GM21737 (cell line): ENCODE measurements at regions not wholly inside any gene's neighbourhood (a gene's known extent, or its start where the extent isn't known, plus 50 kb on each side); places are given as distances from the start of the nearest gene placed in this dataset.

Source experiments
- ATAC-seq: cut with Tn5 transposase; IDR thresholded peaks from one replicate; pipeline ENCODE4 v1.9.1; 2021; ENCODE audit warnings: mild to moderate bottlenecking, moderate library complexity; ENCODE audit not compliant: unreplicated experiment

DNA sequence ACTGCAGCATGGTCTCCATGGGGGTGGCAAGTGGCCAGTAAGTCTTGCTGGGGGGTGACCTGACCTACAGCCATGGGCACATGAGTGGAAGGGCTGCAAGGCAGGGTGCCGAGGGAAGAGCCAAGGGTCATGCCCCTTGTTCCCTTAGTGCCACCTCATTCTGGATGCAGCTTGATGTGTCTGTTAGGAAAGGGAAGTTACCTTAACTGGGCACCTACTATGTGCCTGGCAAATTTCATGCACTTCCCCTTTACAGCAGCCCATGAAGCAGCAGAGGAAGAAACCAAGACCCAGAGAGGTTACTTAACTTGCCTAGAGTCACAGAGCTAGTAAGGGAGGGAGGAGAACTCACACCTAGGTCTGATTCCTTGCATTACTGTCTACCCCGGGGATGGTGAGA is 174.0 kb downstream of the MRPL14 start:
- no peak for ATAC-seq

GRCh38 chr6:43952746-43953145 is 174.5 kb downstream of the MRPL14 start:
- ATAC-seq, result no peak

DNA sequence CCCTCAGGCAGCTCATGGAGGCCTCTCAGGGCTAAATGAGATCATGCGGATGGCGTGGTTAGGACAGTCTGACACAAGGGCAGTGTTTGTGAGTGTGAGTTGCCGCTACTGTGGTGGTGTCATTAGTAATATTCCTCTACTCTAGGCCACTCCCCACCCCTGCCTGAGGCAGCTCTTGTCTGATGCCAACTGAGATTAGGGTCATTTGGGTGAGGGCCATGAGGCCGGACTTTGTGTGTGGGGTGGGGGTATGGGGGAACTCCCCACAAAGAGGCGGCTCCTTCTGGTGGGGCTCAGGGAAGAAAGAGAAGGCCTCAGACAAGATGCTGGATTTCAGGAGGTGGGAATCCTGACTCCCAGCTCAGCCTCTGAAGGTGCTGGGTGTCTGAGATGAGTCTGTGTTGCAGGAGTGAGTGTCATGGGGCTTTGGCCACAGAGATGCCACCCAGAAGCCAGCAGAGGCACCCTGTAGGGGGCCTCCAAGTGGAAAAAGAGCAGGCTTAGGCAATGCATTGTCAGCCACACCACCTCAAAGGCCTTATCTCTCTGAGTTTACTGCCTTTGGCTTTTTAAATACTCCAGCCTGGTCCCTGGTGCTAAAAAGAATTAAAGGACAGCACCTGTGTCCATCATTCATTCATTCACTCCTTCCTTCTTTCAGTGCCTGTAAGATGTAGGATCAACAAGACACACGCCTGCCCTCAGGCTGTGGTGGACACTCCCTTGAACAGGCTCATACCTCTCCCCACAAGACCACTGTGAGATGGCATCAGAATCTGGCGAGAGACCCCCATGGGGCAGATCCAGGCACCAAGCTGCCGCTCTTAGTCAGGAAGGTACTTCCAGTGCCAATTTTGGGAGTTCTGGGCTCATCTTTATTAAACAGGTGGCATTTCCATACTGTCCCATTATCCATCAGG is 175.2 kb downstream of the MRPL14 start:
- no peak for ATAC-seq

GRCh38 chr6:43951063-43951755 is 176.0 kb downstream of the MRPL14 start:
- ATAC-seq, result no peak

GRCh38 chr6:43950731-43951062 is 176.6 kb downstream of the MRPL14 start:
- ATAC-seq, result no peak

DNA sequence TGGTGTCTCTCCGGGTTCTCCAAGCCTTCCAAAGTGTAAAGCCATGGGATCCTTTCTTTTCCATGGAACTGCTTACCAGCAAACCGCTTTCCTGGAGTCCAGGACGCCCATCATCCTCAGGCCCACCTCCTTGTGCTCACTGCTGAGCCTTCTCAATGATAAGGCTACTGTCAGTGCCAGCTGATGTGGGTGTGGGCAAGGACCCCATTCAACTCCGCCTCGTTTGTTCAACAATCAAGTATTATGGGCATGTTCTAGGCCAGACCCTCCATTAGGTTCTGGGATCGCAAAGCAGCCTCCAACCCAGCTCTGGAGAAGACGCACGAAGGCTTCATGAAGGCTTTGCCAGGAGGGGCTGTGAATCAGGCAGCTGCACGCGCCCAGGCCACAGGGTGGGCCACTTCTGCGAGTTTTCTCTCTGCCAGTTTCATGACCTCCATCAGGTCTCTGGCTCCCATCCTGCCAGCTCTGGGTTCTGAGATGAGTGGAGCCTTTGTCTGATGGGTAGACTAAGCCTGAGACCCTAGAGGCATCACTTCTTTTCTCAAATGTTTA is 177.1 kb downstream of the MRPL14 start:
- ATAC-seq, result no peak

DNA sequence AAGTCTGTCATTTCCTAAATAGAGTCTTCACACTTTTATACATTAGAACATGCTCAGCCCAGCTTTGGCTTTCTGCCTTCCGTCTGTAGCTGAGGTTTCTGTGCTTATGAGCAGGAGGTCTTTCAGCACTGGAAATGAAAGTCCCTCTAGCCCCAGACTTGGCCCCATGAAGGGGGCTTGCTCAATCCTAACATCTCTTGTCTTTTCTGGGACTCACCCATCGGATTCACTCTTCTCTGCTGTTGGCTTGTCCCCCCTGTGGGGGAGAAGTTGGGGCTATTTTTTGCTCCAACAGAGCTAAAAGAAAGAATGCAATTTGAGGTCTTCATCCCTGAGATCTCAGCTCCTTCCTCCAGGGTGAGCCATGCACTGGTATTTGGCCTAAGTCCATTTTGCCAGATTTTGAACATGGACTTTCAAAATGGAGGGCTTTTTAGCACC is 177.7 kb downstream of the MRPL14 start:
- no peak for ATAC-seq

DNA sequence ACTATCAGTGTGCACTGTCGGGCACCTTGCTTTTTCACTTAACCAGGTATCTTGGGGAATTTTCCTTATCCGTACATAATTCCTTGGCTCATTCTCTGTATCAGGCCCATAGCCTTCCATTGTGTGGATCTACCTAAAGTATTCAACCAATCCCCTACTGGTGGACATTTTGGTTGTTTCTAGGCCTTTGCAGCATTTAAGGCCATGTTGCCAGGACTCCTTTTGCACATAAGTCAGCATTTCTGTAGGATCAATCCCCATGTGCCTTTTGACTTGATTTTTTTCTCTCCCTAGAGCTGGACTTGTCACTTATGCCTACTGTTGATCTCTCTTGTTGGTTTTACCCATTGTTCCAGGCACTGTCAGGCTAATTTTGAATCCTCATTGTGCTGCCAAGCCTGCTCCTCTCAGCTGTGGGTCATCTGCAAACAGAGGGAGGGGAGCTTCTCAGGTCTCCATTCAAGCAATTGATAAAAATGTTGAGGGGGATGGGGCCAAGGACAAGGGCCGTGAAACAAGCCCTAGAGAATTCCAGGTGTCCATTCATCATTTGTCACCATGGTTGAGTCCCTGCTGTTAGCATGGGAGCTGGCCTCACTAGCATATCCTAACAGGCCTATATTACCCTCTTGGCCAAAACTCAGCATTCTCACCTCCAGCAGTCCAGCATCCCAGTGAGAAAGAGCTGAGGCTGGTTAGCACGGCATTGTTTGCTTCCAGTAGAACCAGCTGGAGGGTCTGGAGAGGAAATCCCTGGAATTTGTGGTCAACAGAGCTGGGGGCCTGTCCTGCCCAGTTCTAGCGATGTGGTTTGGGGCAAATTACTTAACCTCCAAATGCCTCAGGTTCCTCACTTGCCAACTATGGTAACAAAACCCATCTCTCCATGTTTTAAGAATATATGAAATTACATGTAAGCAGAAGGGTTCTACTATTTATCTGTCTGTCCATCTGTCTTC is 178.4 kb downstream of the MRPL14 start:
- ATAC-seq, result no peak

- no peak for ATAC-seq
Measured at GRCh38 chr6:43947860-43948259, 177.8 kb downstream of the VEGFA start.

- ATAC-seq, result no peak
Measured at GRCh38 chr6:43946641-43947363, 176.8 kb downstream of the VEGFA start.

DNA sequence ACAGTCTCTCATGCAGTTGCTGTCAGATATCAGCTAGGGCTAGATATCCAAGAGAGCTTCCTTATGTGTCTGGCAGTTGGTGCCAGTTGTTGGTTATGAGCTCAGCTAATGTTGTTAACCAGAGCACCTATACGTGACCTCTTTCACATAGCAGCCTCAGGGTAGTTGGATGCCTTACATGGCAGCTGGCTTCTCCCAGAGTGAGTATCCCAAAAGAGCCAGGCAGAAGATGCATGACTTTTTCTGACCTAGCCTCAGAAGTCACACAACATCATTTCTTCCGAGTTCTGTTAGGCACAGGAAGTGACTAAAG is 175.7 kb downstream of the VEGFA start:
- no peak for ATAC-seq

DNA sequence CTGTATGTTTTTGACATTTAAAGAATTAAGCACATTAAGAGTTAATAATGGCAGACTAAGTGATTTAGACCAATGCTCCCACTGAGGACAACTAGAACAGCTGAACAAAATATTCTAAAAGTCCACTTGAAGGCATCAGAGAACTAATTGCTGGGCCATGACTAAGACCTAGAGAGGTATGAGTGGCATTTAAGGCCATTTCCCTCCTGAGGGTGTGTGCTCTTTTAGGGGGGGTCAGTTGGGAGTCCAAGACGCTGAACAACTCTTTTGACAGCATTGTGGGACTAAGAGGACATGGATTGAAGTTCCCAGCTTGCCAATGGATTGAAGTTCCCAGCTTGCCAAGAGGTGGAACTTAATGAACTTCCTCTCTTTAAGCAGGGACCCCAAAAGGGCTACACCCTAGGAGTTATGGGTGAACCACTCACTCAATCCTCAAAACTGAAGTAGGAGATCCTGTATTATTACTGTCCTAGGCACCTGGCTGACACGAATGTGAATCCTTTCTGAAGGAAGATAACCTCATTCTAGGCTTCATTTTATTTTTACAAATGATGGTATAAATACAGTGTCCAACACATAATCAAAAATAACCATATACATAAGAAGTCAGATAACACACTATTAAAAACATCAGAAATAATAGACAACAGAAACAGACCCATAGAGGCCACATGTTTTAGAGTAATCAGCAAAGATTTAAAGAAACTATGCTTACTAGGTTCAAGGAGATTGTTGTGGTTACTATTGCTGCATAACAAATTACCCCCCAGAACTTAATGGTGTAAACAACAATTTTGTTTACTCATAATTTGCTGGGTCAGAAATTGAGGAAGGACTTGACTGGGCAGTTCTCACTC is 175.1 kb downstream of the VEGFA start:
- no peak for ATAC-seq

DNA sequence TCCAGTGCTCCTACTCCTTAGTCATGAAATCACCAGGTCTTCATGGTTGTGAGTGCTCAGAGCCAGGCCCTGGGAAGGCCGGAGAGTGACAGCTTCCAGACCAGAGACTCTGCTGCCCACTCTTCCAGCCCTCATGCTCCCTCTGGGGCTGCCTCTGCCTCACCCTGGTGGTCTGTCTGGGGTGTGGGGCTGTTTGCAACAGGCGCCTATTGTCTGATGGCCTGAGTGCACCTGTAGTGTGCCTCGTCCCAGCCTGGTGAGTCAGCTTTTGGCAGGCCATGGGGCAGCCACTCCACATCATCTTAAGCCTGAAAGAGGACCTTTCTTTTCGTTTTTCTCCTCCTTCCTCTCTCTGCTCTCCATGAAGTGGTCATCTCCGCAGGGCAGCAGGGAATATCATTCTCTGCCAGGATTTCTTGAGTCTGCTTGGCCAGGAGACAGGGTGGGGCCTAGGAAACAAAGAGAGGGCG is 173.8 kb downstream of the VEGFA start:
- no peak for ATAC-seq

DNA sequence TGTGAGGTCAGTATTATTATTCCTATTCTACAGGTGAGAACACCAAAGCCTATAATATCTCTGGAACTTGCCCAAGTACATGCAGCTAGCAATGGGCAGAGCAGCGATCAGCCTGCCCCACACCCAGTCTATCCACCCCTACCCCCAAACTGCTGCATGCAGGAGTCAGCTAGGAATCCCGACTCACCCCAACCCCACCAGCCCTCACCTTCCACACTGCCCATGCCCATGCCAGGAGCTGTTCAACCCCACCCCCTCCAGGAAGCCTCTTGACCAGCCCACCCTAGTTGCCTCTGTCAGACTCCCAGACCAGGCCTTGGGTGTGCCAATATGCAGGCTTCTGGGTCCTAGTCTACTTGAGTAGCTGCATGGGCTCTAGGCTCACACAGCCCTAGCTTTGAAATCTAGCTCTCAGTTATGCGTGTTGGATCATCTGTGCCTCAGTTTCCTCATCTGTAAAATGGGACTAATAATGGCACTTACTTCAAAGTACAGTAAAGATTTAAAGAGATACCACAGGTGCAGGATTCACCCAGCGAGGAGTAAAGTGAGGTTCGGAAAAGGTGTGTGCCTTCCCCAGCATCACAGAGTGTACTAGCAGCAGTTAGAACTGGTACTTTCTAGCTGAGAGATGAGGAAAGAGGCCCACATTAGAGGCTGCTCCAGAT is 173.2 kb downstream of the VEGFA start:
- no peak for ATAC-seq

DNA sequence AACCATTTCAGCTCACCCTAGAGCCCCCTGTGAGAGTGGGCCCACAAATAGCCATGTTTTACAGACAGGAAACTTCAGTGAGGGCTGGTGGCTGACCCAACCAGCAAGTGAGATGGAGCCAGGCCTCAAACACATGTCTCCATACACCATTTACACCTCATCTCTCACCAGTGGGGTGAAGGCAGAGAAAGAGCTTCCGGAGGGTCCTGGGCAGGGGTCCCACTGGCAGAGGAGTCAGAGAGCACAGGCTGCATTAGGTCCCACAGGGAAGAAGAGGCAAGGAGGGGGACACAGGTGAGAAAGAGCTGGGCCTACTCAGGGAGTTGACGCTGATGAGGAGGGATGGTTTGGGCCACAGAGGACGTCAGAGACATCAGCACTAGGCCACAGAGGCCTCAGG is 172.6 kb downstream of the VEGFA start:
- ATAC-seq, result no peak

DNA sequence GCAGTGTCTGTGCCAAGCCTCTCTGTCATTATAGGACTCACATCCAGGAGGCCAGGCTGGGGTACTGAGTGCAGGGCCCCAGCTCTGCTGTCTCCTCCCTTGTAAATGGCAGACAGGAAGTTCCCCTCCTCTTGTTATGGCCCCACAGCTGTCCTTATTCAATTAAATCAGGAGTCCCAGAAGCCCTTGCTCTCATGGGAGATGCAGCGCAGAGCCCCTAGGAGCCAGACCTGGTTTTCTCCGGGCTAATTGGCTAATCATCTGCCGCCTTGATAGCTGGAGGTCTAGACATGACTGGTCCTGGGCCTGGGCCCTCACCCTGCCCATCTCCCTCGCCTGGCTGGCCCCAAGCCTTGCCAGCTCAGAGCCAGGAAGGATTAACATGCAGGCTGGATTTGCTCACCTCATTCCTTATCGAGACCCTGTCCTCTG is 172.0 kb downstream of the VEGFA start:
- ATAC-seq, result no peak

GRCh38 chr6:43941174-43941573 is 171.2 kb downstream of the VEGFA start:
- no peak for ATAC-seq

GRCh38 chr6:43940393-43941087 is 170.5 kb downstream of the VEGFA start:
- ATAC-seq, result no peak
